Body of pancreas (tissue), 4 donors: ENCODE measurements at regions not wholly inside any gene's neighbourhood (a gene's known extent, or its start where the extent isn't known, plus 50 kb on each side); places are given as distances from the start of the nearest gene placed in this dataset.
A peak's percentile ranks its signal among the peaks of the same experiment; 100 is the strongest.

ENCODE experiments used
- ATAC-seq: fragments of 150-250 bp; one replicate; pipeline ENCODE4 v1.9.1; 2016
- DNase-seq, 4 donors: peaks; one replicate each; pipeline ENCODE4 v3.0.0-alpha.2; 2019
- H3K27ac ChIP-seq, 4 donors: fragments of 200-600 bp; sonication (generic); 1 replicate in 3 of 4; 2 replicates in 1 of 4; pipeline versions ENCODE4 v1.5.1 to v1.6.1; 2016 to 2019; ENCODE audit warnings: mild to moderate bottlenecking in 1 of 4, mixed read lengths in 1 of 4, moderate library complexity in 1 of 4
- H3K27me3 ChIP-seq, 2 donors: fragments of 200-600 bp; sonication (generic); one replicate each; pipeline ENCODE4 v1.6.0; 2016; ENCODE audit warnings: mild to moderate bottlenecking in 1 of 2
- H3K36me3 ChIP-seq, 2 donors: fragments of 200-600 bp; sonication (generic); replicated peaks in 1 of 2; 2 replicates each; pipeline ENCODE4 v1.5.1; 2016; ENCODE audit warnings: low read depth in 2 of 2; ENCODE audit not compliant: insufficient read depth in 1 of 2
- H3K4me1 ChIP-seq: fragments of 200-600 bp; sonication (generic); one replicate; pipeline ENCODE4 v1.6.0; 2016
- H3K4me3 ChIP-seq, 2 donors: fragments of 200-600 bp; sonication (generic); 1 replicate in 1 of 2; 2 replicates in 1 of 2; pipeline ENCODE4 v1.5.1; 2016 to 2019
- H3K9me3 ChIP-seq, 3 donors: fragments of 200-600 bp; sonication (generic); 1 replicate in 2 of 3; 2 replicates in 1 of 3; pipeline ENCODE4 v1.5.1; 2016
- POLR2A ChIP-seq, 3 donors: fragments of 450-650 bp; IDR thresholded peaks; one replicate each; pipeline ENCODE4 v1.6.1; 2016; ENCODE audit warnings: antibody characterized with exemption in 3 of 3, mild to moderate bottlenecking in 2 of 3
- WGBS, 2 donors: methylation state at CpG; one replicate each; pipeline ENCODE4 v1.1.5; 2017; 5-methylcytosine and 5-hydroxymethylcytosine counted together
- intact Hi-C: fragments of 100-400 bp; cut with DNase I; formaldehyde crosslinking; loops from one replicate; pipeline ENCODE4 v1.15.1; 2023
- TF ChIP-seq, protein P1 (sequence below), 7 experiments: fragments of 450-650 bp in 4 of 7; fragments of 200-600 bp in 3 of 7; sonication (generic) in 3 of 7; IDR thresholded peaks; one replicate each; pipeline ENCODE4 v1.5.1; 2016 to 2019; ENCODE audit warnings: antibody characterized with exemption in 7 of 7

DNA sequence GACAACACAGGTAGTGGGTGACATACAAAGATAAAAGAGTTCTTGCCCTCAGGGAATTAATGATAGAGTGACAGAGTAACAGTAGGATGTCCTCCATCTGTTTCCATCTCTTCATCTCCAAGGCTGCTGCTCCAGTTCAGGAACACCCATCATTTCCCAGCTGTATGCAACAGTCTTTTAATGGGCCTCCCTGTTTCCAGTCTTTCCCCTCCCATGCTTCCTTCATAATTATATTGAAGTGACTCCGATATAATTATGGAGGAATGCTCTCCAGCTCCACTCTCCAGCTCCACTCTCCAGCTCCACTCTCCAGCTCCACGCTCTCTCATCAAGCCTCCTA, 65.3 kb upstream of the MSN start:
- Histone ChIP-seq H3K27ac (peak overlapping the region; percentile 39 to 79 (median 53)), H3K9me3 (no peaks in the 10 kb centered on the region), H3K36me3 (no peaks in the 10 kb centered on the region), H3K4me3 (no peak overlapping the region), H3K27me3 (no peaks in the 10 kb centered on the region), H3K4me1 (peaks cover 15% of the 10 kb centered on the region)
- no peak for ATAC-seq
- DNase-seq, result no peak
- intact Hi-C loops, result no loop called here
- WGBS, 2 donors, result 87 to 89% methylated on average over 2 of the region's 2 CpGs
- TF ChIP-seq, protein P1, sequence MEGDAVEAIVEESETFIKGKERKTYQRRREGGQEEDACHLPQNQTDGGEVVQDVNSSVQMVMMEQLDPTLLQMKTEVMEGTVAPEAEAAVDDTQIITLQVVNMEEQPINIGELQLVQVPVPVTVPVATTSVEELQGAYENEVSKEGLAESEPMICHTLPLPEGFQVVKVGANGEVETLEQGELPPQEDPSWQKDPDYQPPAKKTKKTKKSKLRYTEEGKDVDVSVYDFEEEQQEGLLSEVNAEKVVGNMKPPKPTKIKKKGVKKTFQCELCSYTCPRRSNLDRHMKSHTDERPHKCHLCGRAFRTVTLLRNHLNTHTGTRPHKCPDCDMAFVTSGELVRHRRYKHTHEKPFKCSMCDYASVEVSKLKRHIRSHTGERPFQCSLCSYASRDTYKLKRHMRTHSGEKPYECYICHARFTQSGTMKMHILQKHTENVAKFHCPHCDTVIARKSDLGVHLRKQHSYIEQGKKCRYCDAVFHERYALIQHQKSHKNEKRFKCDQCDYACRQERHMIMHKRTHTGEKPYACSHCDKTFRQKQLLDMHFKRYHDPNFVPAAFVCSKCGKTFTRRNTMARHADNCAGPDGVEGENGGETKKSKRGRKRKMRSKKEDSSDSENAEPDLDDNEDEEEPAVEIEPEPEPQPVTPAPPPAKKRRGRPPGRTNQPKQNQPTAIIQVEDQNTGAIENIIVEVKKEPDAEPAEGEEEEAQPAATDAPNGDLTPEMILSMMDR (IDR thresholded peaks at IDR 0.05), result no peak
- TF ChIP-seq POLR2A (IDR thresholded peaks at IDR 0.05), result no peak

DNA sequence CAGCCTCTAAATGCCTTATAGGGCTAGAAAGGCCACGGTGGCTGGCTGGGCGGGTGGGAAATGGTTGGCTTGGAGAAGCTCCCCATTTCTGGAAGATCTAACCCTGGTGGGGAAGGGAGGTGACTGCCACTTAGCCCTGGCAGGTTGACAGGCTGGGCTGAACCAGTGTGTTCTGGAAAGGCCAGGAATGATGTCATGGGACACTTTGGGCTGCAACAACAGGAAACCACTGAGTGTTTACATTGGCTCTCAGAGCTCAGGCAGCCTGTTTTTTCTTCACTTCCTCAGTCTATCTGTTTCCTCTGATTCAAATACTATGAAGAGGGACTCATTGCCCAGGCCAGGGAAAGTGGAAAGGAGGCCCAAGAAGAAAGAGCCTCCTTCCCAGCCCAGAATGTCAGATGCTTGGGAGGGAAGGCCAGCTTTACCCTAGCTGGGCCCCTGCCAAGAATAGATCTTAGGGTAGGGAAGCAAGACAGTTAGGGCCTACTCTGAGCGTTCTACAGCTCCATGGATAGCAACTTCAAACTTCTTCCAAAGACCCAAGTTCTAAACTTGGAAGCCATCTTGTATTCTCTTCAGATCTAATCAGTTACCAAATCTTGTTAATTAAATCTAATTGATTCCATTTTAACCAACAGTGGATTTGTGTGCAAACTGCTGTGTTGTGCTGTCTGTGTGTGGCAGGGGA, 65.8 kb upstream of the MSN start:
- intact Hi-C loops, result no loop called here
- TF ChIP-seq, protein P1 (IDR thresholded peaks at IDR 0.05), result peak in 3 of 7 experiments; percentile 19 to 37 (median 32)
- peak in 1 of 3 donors; percentile 9 for TF ChIP-seq POLR2A (IDR thresholded peaks at IDR 0.05)
- no peak overlapping the region for H3K4me3 ChIP-seq

DNA sequence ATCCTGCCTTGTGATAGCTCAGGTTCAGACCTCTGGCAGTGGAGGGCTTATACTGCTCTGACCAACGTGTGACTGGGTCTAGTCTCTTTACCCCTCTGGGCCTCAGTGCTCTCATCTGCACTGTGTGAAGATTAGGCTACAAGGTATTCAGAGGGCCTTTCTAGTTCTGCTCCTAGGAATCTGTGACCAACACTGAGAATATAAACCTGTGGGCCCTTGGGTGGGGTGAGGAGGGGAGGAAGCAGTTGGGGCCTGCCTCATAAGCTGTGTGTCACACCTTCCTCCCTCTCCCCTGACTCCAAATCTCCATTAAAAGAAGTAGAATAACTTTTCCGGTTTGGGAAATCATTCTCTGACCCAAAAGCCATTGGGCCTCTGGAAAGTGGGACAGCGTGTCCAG, 66.3 kb upstream of the MSN start:
- WGBS, 2 donors, result 40 to 70% methylated on average over 1 to 2 of the region's 3 CpGs
- Histone ChIP-seq H3K27ac (peak overlapping the region; percentile 19 to 79 (median 53)), H3K4me3 (no peak overlapping the region), H3K27me3 (no peaks in the 10 kb centered on the region), H3K4me1 (peaks cover 15% of the 10 kb centered on the region), H3K36me3 (no peaks in the 10 kb centered on the region), H3K9me3 (no peaks in the 10 kb centered on the region)
- DNase-seq (no peak), ATAC-seq (no peak)
- TF ChIP-seq, protein P1 (IDR thresholded peaks at IDR 0.05), result no peak
- no peak for TF ChIP-seq POLR2A (IDR thresholded peaks at IDR 0.05)
- intact Hi-C loops, result no loop called here

More for the DNA sequence above, 65.8 kb upstream of the MSN start:
- H3K36me3 ChIP-seq, result no peaks in the 10 kb centered on the region
- peak overlapping the region; percentile 39 to 79 (median 53) for H3K27ac ChIP-seq
- peak; percentile 60 to 89 (median 80) for DNase-seq
- ATAC-seq, result peak; percentile 98
- H3K4me1 ChIP-seq, result peaks cover 15% of the 10 kb centered on the region
- H3K27me3 ChIP-seq, result no peaks in the 10 kb centered on the region
- 60 to 90% methylated on average over 1 to 3 of the region's 3 CpGs for WGBS, 2 donors
- no peaks in the 10 kb centered on the region for H3K9me3 ChIP-seq

DNA sequence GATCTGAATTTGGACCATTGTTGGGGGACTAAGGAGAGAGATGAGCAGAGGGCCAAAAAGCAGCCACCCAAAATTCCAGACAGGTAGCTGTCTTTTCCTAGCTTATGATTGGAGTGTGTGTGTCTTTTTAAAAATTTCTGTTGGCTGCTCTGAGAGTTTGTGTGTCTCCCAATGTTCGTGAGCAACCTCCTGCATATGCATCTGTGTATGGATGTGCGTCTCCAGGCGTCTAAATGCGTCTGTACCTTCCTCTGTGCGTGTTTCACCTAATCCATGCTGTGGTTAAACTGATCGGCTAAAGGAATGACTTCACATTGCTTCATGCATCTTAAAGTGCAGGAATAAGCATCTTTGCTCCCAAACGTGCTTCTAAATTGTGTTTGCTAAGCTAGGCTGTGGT, 65.5 kb upstream of the LAS1L start:
- H3K27me3 ChIP-seq, result no peaks in the 10 kb centered on the region
- H3K4me3 ChIP-seq, result no peak overlapping the region
- DNase-seq (no peak), ATAC-seq (no peak)
- peaks cover 20% of the 10 kb centered on the region for H3K4me1 ChIP-seq
- H3K36me3 ChIP-seq, result no peaks in the 10 kb centered on the region
- WGBS, 2 donors, result 56 to 60% methylated on average over 7 of the region's 7 CpGs
- TF ChIP-seq POLR2A (IDR thresholded peaks at IDR 0.05), result no peak
- TF ChIP-seq, protein P1 (IDR thresholded peaks at IDR 0.05), result no peak
- intact Hi-C loops, result no loop called here
- H3K27ac ChIP-seq, result no peak overlapping the region
- H3K9me3 ChIP-seq, result no peaks in the 10 kb centered on the region

DNA sequence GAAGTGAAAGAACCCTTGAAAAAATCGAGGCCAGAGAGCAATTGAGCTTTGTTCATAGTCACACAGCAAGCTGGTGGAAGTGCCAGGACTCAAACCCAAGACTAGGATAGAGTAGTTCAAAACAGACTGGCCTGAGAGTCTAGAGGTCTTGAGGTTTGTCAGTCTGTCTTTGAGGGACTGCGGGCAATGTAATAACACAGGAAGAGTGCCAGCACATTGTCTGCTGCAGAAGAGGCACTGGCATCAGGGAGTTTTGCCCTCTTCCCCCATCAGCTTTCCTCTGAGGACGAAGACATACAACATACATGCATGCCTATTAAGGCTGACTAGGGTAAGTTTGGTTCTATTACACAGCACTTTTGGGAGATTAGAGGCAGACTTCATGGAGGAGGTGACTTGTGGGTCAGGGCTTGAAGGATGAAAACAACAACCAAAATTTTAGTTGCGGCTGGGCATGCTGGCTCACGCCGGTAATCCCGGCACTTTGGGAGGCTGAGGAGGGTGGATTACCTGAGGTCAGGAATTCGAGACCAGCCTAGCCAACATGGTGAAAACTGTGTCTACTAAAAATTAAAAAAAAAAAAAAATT, 64.1 kb upstream of the LAS1L start:
- no peaks in the 10 kb centered on the region for H3K27me3 ChIP-seq
- no peak overlapping the region for H3K4me3 ChIP-seq
- H3K27ac ChIP-seq, result no peak overlapping the region
- H3K4me1 ChIP-seq, result peaks cover 20% of the 10 kb centered on the region
- ATAC-seq (no peak), DNase-seq (no peak)
- intact Hi-C loops, result no loop called here
- TF ChIP-seq, protein P1 (IDR thresholded peaks at IDR 0.05), result no peak
- no peak for TF ChIP-seq POLR2A (IDR thresholded peaks at IDR 0.05)
- no peaks in the 10 kb centered on the region for H3K9me3 ChIP-seq
- no peaks in the 10 kb centered on the region for H3K36me3 ChIP-seq
- WGBS, 2 donors, result 58 to 82% methylated on average over 6 of the region's 8 CpGs
